Hematopoietic multipotent progenitor cell treated with erythropoietin and hydrocortisone succinate and interleukin-3 and kit ligand, for 4 days (in vitro differentiated cells): ENCODE measurements at regions not wholly inside any gene's neighbourhood (a gene's known extent, or its start where the extent isn't known, plus 50 kb on each side); places are given as distances from the start of the nearest gene placed in this dataset.
"Not testable (repeated sequence)": the region's sequence is repeated elsewhere in the genome, so short reads cannot be mapped to it uniquely, and the experiment has no call there.

Experiments
- DNase-seq: peaks from one replicate; pipeline ENCODE4 v3.0.0-alpha.2; 2015

- DNase-seq = no peak
Observed at GRCh38 chr10:21463436-21463835, 62.0 kb downstream of the SKIDA1 start.

GRCh38 chr10:21458126-21458871, 67.2 kb downstream of the SKIDA1 start:
- DNase-seq = no peak

- DNase-seq = no peak
Observed at GRCh38 chr10:21456160-21456559, 69.3 kb downstream of the SKIDA1 start.

- DNase-seq = no peak
Observed at GRCh38 chr10:21452203-21452602, 73.3 kb downstream of the SKIDA1 start.

GRCh38 chr10:21449288-21449966, 76.1 kb downstream of the SKIDA1 start:
- peak; percentile 55 for DNase-seq

GRCh38 chr10:21445163-21445562, 80.3 kb downstream of the SKIDA1 start:
- DNase-seq = no peak

- DNase-seq = no peak
Observed at GRCh38 chr10:21441625-21442024, 83.9 kb downstream of the SKIDA1 start.

GRCh38 chr10:21438914-21439313, 86.6 kb downstream of the SKIDA1 start:
- not testable (repeated sequence) for DNase-seq

GRCh38 chr10:21437770-21438382, 87.6 kb downstream of the SKIDA1 start:
- no peak for DNase-seq

- DNase-seq = no peak
Observed at GRCh38 chr10:21432266-21432665, 93.2 kb downstream of the SKIDA1 start.

- DNase-seq = no peak
Observed at GRCh38 chr10:21431799-21432198, 93.7 kb downstream of the SKIDA1 start.

- DNase-seq = no peak
Observed at GRCh38 chr10:21427804-21428481, 97.5 kb downstream of the SKIDA1 start.

GRCh38 chr10:21424459-21424861, 101.0 kb downstream of the SKIDA1 start:
- DNase-seq = no peak

GRCh38 chr10:21423850-21424249, 101.6 kb downstream of the SKIDA1 start:
- no peak for DNase-seq

- no peak for DNase-seq
Observed at GRCh38 chr10:21423338-21423737, 102.1 kb downstream of the SKIDA1 start.

GRCh38 chr10:21421794-21422193, 103.7 kb downstream of the SKIDA1 start:
- no peak for DNase-seq

- no peak for DNase-seq
Observed at GRCh38 chr10:21421016-21421415, 104.5 kb downstream of the SKIDA1 start.

GRCh38 chr10:21418981-21419576, 106.4 kb downstream of the SKIDA1 start:
- not testable (repeated sequence) for DNase-seq

GRCh38 chr10:21417172-21417712, 108.2 kb downstream of the SKIDA1 start:
- DNase-seq = no peak

- no peak for DNase-seq
Observed at GRCh38 chr10:21413680-21414079, 111.8 kb downstream of the SKIDA1 start.

GRCh38 chr10:21413268-21413667, 112.2 kb downstream of the SKIDA1 start:
- no peak for DNase-seq

GRCh38 chr10:21406595-21407193, 118.8 kb downstream of the SKIDA1 start:
- peak; percentile 68 for DNase-seq
